GM21526 (cell line): ENCODE measurements at regions not wholly inside any gene's neighbourhood (a gene's known extent, or its start where the extent isn't known, plus 50 kb on each side); places are given as distances from the start of the nearest gene placed in this dataset.

Experiments used
- ATAC-seq: cut with Tn5 transposase; IDR thresholded peaks from one replicate; pipeline ENCODE4 v1.9.1; 2021; ENCODE audit warnings: moderate library complexity; ENCODE audit not compliant: unreplicated experiment, low FRiP score

- ATAC-seq = no peak
Observed at GRCh38 chr2:4539121-4539520, 835.7 kb downstream of the DCDC2C start.

DNA sequence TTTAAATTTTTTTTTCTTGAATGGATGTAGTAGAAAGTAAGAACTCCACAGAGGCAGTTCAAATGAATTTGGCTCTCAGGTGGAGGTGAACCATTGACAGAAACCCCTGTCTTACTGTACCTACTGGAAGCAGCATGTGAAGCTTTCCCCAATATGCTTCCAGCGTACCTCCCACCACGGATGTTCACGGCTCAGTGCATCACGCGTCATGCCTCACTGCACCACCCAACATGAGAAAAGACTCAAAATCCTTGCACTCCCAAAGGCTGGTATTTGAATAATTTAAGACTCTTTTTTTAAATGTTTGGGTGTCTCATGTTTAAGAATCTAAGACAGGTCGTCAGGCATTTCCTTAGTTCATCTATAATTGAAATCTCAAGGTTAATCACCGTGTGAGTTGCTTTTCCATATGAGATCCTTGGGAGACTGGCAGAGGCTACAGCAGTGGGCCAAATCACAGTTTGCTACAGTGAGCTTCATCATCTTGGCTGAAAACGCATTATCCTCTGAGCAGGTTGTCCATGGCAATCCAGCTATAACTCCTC lies 846.4 kb downstream of the DCDC2C start:
- no peak for ATAC-seq

DNA sequence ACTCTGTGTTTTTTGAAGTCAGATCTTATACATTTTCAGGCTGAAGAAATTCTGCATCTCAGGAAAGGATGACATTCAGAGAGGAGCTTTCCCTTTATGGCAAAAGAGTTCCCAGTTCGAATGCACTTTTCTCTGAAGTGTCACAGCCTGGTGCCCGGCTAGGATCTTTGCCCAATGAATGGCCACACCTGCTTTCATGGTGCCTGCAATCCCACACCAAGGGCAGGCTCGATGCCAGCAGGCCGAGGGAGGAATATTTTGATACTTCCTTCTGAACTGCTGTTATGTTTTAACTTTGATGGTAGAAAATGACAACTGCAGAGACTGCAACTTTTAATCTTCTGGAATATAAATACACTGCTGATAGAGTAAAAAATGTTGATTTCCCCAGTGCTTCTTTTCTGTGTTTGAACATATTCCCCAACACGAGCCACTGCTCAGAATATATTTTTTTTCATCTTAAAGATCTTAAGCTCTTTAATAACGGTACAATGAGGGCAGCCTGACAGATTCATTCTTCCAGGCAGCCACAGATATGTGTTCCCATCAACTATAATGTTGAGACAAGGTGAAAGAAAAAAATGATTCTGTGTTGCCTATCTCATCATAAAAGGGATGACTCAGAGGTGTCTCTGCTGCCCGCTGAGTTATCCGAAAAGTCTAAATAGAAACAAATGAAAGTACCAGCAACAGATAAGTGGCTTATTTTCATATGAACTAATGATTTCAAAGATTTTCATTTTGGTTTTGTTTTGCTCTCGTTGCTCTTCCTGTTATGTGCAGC lies 848.5 kb downstream of the DCDC2C start:
- no peak for ATAC-seq

- no peak for ATAC-seq
Observed at GRCh38 chr2:4553241-4553640, 849.9 kb downstream of the DCDC2C start.

DNA sequence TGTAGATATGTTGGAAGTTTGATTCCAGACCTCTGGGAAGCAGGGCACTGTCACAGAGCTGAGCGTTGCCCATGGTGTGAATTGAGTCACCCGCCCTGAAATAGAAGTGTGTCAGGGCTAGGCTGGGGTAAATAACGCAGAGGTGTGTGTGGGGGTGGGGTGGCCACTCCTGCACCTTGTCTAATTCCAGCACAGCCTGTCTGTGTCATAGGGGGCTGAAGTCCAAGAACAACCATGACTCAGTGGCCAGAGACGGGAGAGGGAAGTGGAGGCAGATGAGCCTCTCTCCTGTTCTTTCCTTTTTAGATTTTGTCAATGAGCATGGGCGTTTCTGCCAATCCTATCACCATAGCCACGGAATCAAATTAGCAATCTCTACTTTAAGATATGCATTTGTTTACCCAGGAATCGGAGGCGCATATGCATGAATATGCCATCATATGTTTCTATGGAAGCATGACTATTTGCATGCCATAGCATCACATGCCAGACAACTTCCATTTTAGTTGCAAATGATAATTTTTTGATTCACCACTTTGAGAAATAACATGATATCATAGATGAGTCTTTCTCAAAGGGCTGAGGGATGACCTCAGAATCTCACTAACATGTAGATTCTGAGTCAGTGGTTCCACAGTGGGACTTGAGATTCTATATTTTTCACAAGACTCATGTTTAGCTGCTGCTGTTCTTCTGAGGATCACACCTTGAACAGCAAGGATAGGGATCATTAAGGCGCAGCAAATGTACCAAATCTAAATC lies 852.9 kb downstream of the DCDC2C start:
- ATAC-seq = no peak

DNA sequence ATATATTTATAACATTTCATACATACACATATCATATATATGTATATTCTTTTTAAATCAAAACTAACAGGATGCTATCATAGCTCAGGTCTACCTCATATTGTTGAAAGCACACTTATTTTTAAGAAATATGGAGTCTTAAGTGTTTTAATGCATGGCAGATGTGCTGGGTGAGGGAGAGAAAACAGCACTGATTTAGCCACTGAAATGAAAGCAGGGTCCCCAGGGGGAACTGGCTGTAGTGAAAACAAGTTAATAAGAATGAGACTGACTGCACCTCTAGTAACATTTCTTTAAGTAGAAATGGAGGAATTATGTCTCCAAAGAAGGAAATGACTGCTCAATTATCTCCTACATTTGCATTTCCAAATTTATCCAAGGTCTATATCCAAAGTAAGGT lies 857.8 kb downstream of the DCDC2C start:
- ATAC-seq = no peak

- no peak for ATAC-seq
Observed at GRCh38 chr2:4576075-4576474, 872.7 kb downstream of the DCDC2C start.

- ATAC-seq = no peak
Observed at GRCh38 chr2:4579977-4580376, 876.6 kb downstream of the DCDC2C start.

GRCh38 chr2:4585057-4585635 lies 881.8 kb downstream of the DCDC2C start:
- no peak for ATAC-seq

DNA sequence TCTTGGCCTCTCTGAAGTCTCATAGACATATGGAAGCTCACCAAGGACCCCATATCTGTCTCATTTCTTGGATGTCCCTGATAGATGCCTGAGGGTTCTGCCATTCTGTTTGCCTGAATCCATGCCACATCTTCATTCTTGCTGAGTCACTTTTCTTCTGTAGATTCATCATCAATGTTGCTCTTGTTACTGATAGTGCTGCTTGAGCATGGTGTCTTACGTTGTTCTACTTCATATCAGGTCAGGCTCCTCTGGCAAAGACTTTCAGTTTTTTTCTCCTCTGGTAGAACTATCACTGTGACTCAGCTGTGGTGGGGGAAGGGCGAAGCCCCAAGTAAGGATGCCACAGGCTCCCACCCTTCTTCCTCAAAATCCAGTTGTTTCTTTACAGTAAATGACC lies 885.2 kb downstream of the DCDC2C start:
- no peak for ATAC-seq

- no peak for ATAC-seq
Observed at GRCh38 chr2:4591261-4591660, 887.9 kb downstream of the DCDC2C start.

DNA sequence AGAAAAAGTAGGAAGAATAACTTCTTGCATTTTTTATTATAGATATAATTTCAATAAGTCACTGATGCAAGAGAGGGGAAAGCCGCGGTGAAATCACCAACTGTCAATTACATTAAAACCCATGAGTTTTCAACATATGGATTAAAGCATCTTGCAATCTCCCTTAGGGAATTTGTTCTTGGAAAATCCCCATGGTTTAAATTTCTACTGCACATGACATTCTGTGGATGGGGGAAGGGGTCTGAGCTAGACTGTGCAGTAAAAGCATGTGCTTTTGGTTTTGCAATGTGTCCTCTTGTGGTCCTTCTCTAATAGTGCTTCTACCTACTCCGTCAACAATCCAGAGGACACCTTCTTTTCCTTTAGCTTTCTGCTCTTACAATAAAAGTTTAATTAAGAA lies 894.0 kb downstream of the DCDC2C start:
- ATAC-seq = no peak

- no peak for ATAC-seq
Observed at GRCh38 chr2:4604767-4605166, 901.4 kb downstream of the DCDC2C start.

DNA sequence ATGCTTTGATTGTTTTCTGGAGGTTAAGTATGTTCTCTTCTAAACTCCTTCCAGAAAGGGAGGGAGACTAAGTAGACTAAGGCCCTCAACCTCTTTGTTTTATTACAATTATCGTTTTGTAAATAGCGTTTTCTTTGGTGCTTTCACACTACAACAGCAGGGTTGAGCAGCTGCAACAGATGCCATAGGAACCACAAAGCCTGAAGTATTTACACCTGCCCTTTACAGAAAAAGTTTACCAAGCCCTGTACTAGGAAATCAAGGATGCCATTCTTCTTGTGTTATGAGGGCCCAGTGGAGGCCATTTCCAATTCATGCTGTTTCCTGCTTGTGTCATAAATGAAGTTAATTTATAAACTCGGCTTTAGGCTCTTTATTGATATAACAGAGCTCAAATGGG lies 914.8 kb downstream of the DCDC2C start:
- no peak for ATAC-seq

GRCh38 chr2:4618630-4619228 lies 915.4 kb downstream of the DCDC2C start:
- ATAC-seq = no peak

DNA sequence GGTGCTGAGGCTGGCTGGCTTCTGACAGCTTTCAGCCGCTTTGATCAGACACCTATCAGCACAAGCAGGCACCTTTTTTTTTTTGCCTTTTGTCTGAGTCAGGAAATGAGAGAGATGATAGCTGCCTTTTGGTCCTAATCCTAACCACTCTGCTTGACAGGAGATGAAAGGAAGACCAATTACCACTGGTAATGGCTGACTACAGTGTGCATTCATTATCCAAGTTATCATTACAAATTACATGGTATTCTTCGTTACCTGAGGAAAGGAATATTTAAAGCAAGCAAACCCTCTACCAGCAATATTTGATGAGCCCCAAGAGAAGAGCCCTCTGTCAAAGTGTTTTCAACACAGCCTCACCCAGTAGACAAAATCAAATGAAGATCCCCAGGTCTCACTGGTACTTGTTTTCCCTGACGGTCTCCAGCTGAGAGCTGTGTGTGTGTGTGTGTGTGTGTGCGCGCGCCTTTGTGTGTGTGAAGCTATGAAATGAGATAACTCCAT lies 925.7 kb downstream of the DCDC2C start:
- no peak for ATAC-seq

DNA sequence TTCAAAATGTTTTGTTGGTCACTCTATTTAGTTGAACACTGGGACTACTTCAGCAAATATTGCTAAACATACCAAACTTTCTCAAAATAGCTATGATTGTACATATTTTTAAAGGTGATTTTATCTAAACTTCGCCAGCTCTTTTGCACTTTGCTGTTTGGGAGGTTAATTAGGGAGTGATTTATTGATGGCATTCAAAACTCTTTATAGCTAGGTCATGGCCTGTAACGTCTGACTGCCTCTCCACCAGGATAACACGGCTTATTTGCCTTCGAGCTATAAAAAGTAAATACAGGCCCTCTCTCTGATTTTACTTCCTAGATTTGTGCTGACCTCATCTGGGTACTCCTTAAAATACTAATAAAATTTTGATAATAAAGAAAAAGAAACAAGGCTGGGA lies 931.9 kb downstream of the DCDC2C start:
- ATAC-seq = no peak

- no peak for ATAC-seq
Observed at GRCh38 chr2:4653991-4654390, 950.6 kb downstream of the DCDC2C start.

DNA sequence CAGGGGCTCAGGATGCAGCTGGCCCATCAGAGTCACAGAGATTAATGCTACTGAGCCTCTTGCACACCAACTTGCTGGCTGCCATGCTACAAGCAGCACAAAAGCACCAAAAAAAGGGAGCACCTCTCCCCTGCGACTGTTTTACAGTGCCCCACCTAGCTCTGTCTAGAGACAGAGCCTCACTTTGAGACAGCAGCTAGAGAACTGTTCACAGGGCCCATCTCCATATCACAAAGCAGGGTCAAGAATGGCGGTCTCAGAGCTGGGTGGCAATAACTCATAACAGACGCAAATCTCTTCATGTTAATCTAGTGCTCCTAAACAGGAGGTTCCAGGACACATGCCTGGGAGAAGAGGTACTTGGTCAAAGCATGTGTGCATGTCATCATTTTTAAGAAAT lies 953.0 kb downstream of the DCDC2C start:
- no peak for ATAC-seq

DNA sequence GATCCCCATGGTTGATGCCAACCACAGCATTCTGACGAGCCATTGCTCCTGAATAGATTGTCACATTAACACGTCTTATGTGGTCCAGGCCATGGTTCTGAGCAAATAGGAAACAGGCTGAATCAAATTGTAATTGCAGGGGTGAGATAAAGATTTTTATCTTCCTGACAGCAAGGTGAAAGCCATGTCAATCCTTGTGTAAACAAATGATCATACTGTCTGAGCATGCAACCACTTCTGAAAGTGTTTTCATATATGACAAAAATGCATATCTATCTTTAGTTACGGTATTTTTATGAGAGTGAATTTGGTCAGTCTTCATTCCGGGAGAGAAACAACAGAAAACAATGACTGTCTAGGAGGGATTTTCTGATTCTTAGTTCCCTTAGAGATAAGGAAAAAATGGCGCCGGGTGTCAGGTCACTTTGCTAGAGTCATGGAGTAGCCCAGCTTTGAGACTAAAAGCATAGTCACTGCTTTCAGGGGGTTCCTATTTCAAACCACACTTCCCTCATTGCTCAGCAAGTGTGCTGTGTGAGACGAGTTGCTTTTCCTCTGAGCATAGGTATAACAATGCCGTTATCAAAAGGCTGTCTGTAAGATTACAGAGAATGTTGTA lies 958.9 kb downstream of the DCDC2C start:
- ATAC-seq = no peak
